HCT116 (cell line): ENCODE measurements at regions not wholly inside any gene's neighbourhood (a gene's known extent, or its start where the extent isn't known, plus 50 kb on each side); places are given as distances from the start of the nearest gene placed in this dataset.

Source experiments
- ATAC-seq: fragments of 200-7000 bp; cut with Tn5 transposase; 2 replicates; pipeline ENCODE4 v1.9.1; 2020; ENCODE audit warnings: mild to moderate bottlenecking, moderate library complexity
- BruUV-seq: library from RNA; stranded (reverse); fragments of 400-500 nt; replicated peaks from 2 replicates; lab custom pipeline; 2021; lab: Mats Ljungman, UMichigan
- CTCF ChIA-PET: fragments of 300-600 bp; sonication (Branson Sonifier 250); formaldehyde crosslinking; loops from one replicate; lab custom pipeline; 2021; ENCODE audit warnings: antibody characterized with exemption; lab: Charles Lee
- POLR2A ChIA-PET: fragments of 300-600, 350-600 bp; sonication (Branson Sonifier 250); formaldehyde crosslinking; loops from one replicate; lab custom pipeline; 2021; ENCODE audit warnings: antibody characterized with exemption; lab: Charles Lee
- RAD21 ChIA-PET, 2 experiments: fragments of 300-600 bp; sonication (Branson Sonifier 250); formaldehyde crosslinking; loops; one replicate each; lab custom pipeline; 2023; ENCODE audit warnings: low total read pairs in 2 of 2; ENCODE audit not compliant: uncharacterized antibody in 2 of 2, unreplicated experiment in 2 of 2, low non-redundant PET in 1 of 2; lab: Charles Lee
- DNase-seq: peaks from one replicate; pipeline ENCODE4 v3.0.0-alpha.2; 2010; ENCODE audit warnings: low read depth, low spot score
- H2AFZ ChIP-seq: fragments of 200-600 bp; shearing (Covaris generic), sonication (generic); 2 replicates; pipeline ENCODE4 v1.6.1; 2017; ENCODE audit warnings: low read depth, mixed run types, mixed read lengths, antibody characterized with exemption, low read length; ENCODE audit not compliant: poor library complexity, severe bottlenecking
- H3K27ac ChIP-seq: 2 replicates; pipeline ENCODE4 v1.5.1; 2012; ENCODE audit warnings: low read depth, low read length
- H3K27me3 ChIP-seq: fragments of 200-600 bp; sonication (generic); 2 replicates; pipeline ENCODE4 v1.6.1; 2016; ENCODE audit warnings: mixed run types, low read length, mixed read lengths; ENCODE audit not compliant: insufficient read depth
- H3K36me3 ChIP-seq, 2 experiments: fragments of 200-500 bp in 1 of 2; fragments of 200-600 bp in 1 of 2; sonication (Bioruptor generic) in 1 of 2; sonication (generic) in 1 of 2; 2 replicates each; pipeline versions ENCODE4 v1.5.1 to v1.6.1; 2014 to 2016; ENCODE audit warnings: low read length in 2 of 2, inconsistent platforms in 1 of 2, mixed read lengths in 1 of 2, mixed run types in 1 of 2; ENCODE audit not compliant: insufficient read depth in 2 of 2, control insufficient read depth in 1 of 2
- H3K4me1 ChIP-seq, 2 experiments: fragments of 200-600 bp in 1 of 2; sonication (generic) in 1 of 2; 2 replicates each; pipeline versions ENCODE4 v1.5.1 to v1.6.1; 2012 to 2017; ENCODE audit warnings: low read length in 2 of 2, inconsistent platforms in 1 of 2, mild to moderate bottlenecking in 1 of 2, mixed read lengths in 1 of 2, mixed run types in 1 of 2, moderate library complexity in 1 of 2; ENCODE audit not compliant: insufficient read depth in 2 of 2, control insufficient read depth in 1 of 2
- H3K4me2 ChIP-seq: fragments of 200-600 bp; sonication (generic); 2 replicates; pipeline ENCODE4 v1.6.1; 2017; ENCODE audit warnings: mixed run types, low read length, mixed read lengths
- H3K4me3 ChIP-seq, 2 experiments: fragments of 200-600 bp in 1 of 2; sonication (generic) in 1 of 2; replicated peaks in 1 of 2; 2 replicates each; pipeline ENCODE4 v1.5.1; 2011 to 2016; ENCODE audit warnings: low read length in 2 of 2, control low read depth in 1 of 2, low read depth in 1 of 2, mild to moderate bottlenecking in 1 of 2, mixed read lengths in 1 of 2, mixed run types in 1 of 2
- H3K79me2 ChIP-seq: fragments of 200-600 bp; sonication (generic); 2 replicates; pipeline ENCODE4 v1.6.1; 2017; ENCODE audit warnings: mild to moderate bottlenecking, mixed run types, low read length, moderate library complexity, mixed read lengths; ENCODE audit not compliant: insufficient read depth
- H3K9ac ChIP-seq: fragments of 200-600 bp; sonication (generic); 2 replicates; pipeline ENCODE4 v1.6.1; 2016; ENCODE audit warnings: low read length, mixed read lengths
- H3K9me2 ChIP-seq: fragments of 200-600 bp; sonication (generic), shearing (Covaris generic); 2 replicates; pipeline ENCODE4 v1.6.1; 2017; ENCODE audit warnings: mixed run types, mild to moderate bottlenecking, moderate library complexity; ENCODE audit not compliant: insufficient read depth
- H3K9me3 ChIP-seq, 2 experiments: fragments of 200-500 bp in 1 of 2; fragments of 200-600 bp in 1 of 2; sonication (Bioruptor generic) in 1 of 2; sonication (generic) in 1 of 2; 2 replicates each; pipeline ENCODE4 v1.6.1; 2014 to 2017; ENCODE audit warnings: low read length in 2 of 2, mixed read lengths in 2 of 2, inconsistent platforms in 1 of 2, low read depth in 1 of 2, mild to moderate bottlenecking in 1 of 2, mixed run types in 1 of 2, moderate library complexity in 1 of 2; ENCODE audit not compliant: control insufficient read depth in 1 of 2, insufficient read depth in 1 of 2
- H4K20me1 ChIP-seq: fragments of 200-600 bp; sonication (generic), shearing (Covaris generic); 2 replicates; pipeline ENCODE4 v1.6.1; 2017; ENCODE audit warnings: mixed run types, mild to moderate bottlenecking, moderate library complexity; ENCODE audit not compliant: insufficient read depth
- CEBPB ChIP-seq: IDR thresholded peaks from 2 replicates; pipeline ENCODE4 v1.6.1; 2012; ENCODE audit warnings: low read depth
- ELF1 ChIP-seq: IDR thresholded peaks from 2 replicates; pipeline ENCODE4 v1.6.1; 2012; ENCODE audit warnings: low read depth, borderline replicate concordance
- EZH2 ChIP-seq: fragments of 200-600 bp; sonication (generic); IDR thresholded peaks from 2 replicates; pipeline ENCODE4 v1.6.1; 2017; ENCODE audit warnings: antibody characterized with exemption, mixed run types
- EZH2phosphoT487 ChIP-seq: fragments of 200-600 bp; IDR thresholded peaks from 2 replicates; pipeline ENCODE4 v1.6.1; 2018; ENCODE audit warnings: antibody characterized with exemption, borderline replicate concordance
- FOSL1 ChIP-seq: IDR thresholded peaks from 2 replicates; pipeline ENCODE4 v1.6.1; 2012; ENCODE audit warnings: low read depth
- JUND ChIP-seq: IDR thresholded peaks from 2 replicates; pipeline ENCODE4 v1.6.1; 2012
- POLR2A ChIP-seq: IDR thresholded peaks from 2 replicates; pipeline ENCODE4 v1.7.0; 2011; ENCODE audit warnings: borderline replicate concordance; ENCODE audit not compliant: insufficient read depth, insufficient read length; ENCODE audit errors: extremely low read depth
- RAD21 ChIP-seq: IDR thresholded peaks from 2 replicates; pipeline ENCODE4 v1.6.1; 2012; ENCODE audit warnings: low read depth, mild to moderate bottlenecking
- SP1 ChIP-seq: IDR thresholded peaks from 2 replicates; pipeline ENCODE4 v1.6.1; 2012; ENCODE audit warnings: low read depth
- SRF ChIP-seq: IDR thresholded peaks from 2 replicates; pipeline ENCODE4 v1.6.1; 2012; ENCODE audit warnings: low read depth
- TCF7L2 ChIP-seq: IDR thresholded peaks from 2 replicates; pipeline ENCODE4 v1.7.0; 2011; ENCODE audit warnings: borderline replicate concordance, inconsistent platforms; ENCODE audit not compliant: insufficient read depth, insufficient read length; ENCODE audit errors: extremely low read depth
- YY1 ChIP-seq: IDR thresholded peaks from 2 replicates; pipeline ENCODE4 v1.6.1; 2011; ENCODE audit warnings: low read length, low read depth, moderate library complexity, mild to moderate bottlenecking; ENCODE audit not compliant: insufficient replicate concordance; ENCODE audit errors: extremely low read depth
- ZFX ChIP-seq: fragments of 450-650 bp; IDR thresholded peaks from 2 replicates; pipeline ENCODE4 v1.6.1; 2017
- ZNF274 ChIP-seq: fragments of 200-500 bp; sonication (Bioruptor generic); IDR thresholded peaks from 2 replicates; pipeline ENCODE4 v1.6.1; 2014; ENCODE audit warnings: mild to moderate bottlenecking, low read depth, low read length, inconsistent platforms
- intact Hi-C: fragments of 100-400 bp; cut with micrococcal nuclease; formaldehyde crosslinking; loops from 2 replicates; pipeline ENCODE4 v1.10.0; 2022
- TF ChIP-seq, protein P1 (sequence below), 3 experiments: fragments of 200-600 bp in 1 of 3; sonication (generic) in 1 of 3; IDR thresholded peaks in 2 of 3; conservative IDR thresholded peaks in 1 of 3; 2 replicates each; pipeline ENCODE4 v1.5.1; 2012 to 2017; ENCODE audit warnings: low read depth in 2 of 3, low read length in 2 of 3, antibody characterized with exemption in 1 of 3, borderline replicate concordance in 1 of 3, control low read depth in 1 of 3, mild to moderate bottlenecking in 1 of 3, mixed read lengths in 1 of 3, mixed run types in 1 of 3, moderate library complexity in 1 of 3; ENCODE audit not compliant: insufficient read depth in 1 of 3
- TF ChIP-seq, protein P2 (sequence below): IDR thresholded peaks from 2 replicates; pipeline ENCODE4 v1.6.1; 2011; ENCODE audit warnings: mild to moderate bottlenecking, low read length, moderate library complexity; ENCODE audit not compliant: insufficient replicate concordance; ENCODE audit errors: extremely low read depth
- TF ChIP-seq, protein P3 (sequence below): IDR thresholded peaks from 2 replicates; pipeline ENCODE4 v1.6.1; 2012
- TF ChIP-seq, protein P4 (sequence below): IDR thresholded peaks from 2 replicates; pipeline ENCODE4 v1.6.1; 2012

DNA sequence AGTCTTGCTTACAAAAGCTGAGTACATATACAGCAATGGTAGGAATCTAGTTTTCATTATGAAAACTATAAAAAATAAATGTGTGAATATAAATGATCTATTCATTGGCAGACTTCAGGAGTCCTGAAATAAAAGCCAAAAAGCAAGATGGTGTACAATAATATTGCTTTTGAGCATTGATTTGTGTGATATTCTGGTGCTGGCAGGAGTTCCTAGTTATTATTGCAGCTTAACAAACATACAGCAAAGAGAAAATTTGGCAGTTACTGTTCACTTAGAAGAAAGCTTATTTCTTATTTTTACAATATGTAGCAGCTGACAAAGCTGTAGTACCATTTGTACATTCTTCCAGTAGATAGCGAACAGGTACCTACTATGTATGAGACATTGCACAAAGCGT, 1518.9 kb upstream of the TENM4 start:
- Histone ChIP-seq H3K9me3 (peaks cover 7 to 9% of the 10 kb centered on the region in 2 experiments; a peak in 2 of 4 replicates), H2AFZ (no peak overlapping the region), H3K9ac (no peak overlapping the region), H3K36me3 (no peaks in the 10 kb centered on the region), H3K4me3 (no peak overlapping the region), H3K27ac (no peak overlapping the region), H3K4me1 (no peaks in the 10 kb centered on the region), H3K27me3 (no peaks in the 10 kb centered on the region), H3K9me2 (no peaks in the 10 kb centered on the region), H4K20me1 (no peaks in the 10 kb centered on the region), H3K79me2 (no peaks in the 10 kb centered on the region), H3K4me2 (no peak overlapping the region)
- POLR2A ChIA-PET: no interaction called here
- ATAC-seq (no peak), DNase-seq (no peak)
- RAD21 ChIA-PET: no interaction called here
- BruUV-seq: no TSS peak
- intact Hi-C loops: no loop called here
- CTCF ChIA-PET: no interaction called here
- TF ChIP-seq, protein P1, sequence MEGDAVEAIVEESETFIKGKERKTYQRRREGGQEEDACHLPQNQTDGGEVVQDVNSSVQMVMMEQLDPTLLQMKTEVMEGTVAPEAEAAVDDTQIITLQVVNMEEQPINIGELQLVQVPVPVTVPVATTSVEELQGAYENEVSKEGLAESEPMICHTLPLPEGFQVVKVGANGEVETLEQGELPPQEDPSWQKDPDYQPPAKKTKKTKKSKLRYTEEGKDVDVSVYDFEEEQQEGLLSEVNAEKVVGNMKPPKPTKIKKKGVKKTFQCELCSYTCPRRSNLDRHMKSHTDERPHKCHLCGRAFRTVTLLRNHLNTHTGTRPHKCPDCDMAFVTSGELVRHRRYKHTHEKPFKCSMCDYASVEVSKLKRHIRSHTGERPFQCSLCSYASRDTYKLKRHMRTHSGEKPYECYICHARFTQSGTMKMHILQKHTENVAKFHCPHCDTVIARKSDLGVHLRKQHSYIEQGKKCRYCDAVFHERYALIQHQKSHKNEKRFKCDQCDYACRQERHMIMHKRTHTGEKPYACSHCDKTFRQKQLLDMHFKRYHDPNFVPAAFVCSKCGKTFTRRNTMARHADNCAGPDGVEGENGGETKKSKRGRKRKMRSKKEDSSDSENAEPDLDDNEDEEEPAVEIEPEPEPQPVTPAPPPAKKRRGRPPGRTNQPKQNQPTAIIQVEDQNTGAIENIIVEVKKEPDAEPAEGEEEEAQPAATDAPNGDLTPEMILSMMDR (IDR thresholded peaks at IDR 0.05 in 2 of 3, conservative IDR thresholded peaks at IDR 0.05 in 1 of 3; ENCODE audit: borderline replicate concordance in 1 of 3, insufficient read depth in 1 of 3, low read depth in 2 of 3, low read length in 2 of 3): no peak
- TF ChIP-seq, protein P2, sequence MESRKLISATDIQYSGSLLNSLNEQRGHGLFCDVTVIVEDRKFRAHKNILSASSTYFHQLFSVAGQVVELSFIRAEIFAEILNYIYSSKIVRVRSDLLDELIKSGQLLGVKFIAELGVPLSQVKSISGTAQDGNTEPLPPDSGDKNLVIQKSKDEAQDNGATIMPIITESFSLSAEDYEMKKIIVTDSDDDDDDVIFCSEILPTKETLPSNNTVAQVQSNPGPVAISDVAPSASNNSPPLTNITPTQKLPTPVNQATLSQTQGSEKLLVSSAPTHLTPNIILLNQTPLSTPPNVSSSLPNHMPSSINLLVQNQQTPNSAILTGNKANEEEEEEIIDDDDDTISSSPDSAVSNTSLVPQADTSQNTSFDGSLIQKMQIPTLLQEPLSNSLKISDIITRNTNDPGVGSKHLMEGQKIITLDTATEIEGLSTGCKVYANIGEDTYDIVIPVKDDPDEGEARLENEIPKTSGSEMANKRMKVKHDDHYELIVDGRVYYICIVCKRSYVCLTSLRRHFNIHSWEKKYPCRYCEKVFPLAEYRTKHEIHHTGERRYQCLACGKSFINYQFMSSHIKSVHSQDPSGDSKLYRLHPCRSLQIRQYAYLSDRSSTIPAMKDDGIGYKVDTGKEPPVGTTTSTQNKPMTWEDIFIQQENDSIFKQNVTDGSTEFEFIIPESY: no peak
- TF ChIP-seq JUND (no peak), TCF7L2 (no peak), ELF1 (no peak), RAD21 (no peak), YY1 (no peak), FOSL1 (no peak), EZH2 (no peak), ZNF274 (no peak), CEBPB (no peak), SRF (no peak), ZFX (no peak), EZH2phosphoT487 (no peak), SP1 (no peak), POLR2A (no peak)
- TF ChIP-seq, protein P3, sequence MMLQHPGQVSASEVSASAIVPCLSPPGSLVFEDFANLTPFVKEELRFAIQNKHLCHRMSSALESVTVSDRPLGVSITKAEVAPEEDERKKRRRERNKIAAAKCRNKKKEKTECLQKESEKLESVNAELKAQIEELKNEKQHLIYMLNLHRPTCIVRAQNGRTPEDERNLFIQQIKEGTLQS: no peak
- TF ChIP-seq, protein P4, sequence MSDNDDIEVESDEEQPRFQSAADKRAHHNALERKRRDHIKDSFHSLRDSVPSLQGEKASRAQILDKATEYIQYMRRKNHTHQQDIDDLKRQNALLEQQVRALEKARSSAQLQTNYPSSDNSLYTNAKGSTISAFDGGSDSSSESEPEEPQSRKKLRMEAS: no peak
